ENCODE measurements at regions not wholly inside any gene's neighbourhood (a gene's known extent, or its start where the extent isn't known, plus 50 kb on each side); places are given as distances from the start of the nearest gene placed in this dataset.
A peak's percentile ranks its signal among the peaks of the same experiment; 100 is the strongest.

GRCh38 chr16:85162478-85163277 is 50.4 kb upstream of the CIBAR2 start:
- peak; percentile 26 for DNase-seq

GRCh38 chr16:85163278-85164112 is 51.2 kb upstream of the CIBAR2 start:
- no peak for DNase-seq

- no peak for DNase-seq
These were observed 52.2 kb upstream of the CIBAR2 start for GRCh38 chr16:85164431-85164830.

- no peak for DNase-seq
These were observed 52.7 kb upstream of the CIBAR2 start for GRCh38 chr16:85164838-85165516.

GRCh38 chr16:85165781-85166180 is 53.5 kb upstream of the CIBAR2 start:
- DNase-seq = no peak

GRCh38 chr16:85166281-85166680 is 54.0 kb upstream of the CIBAR2 start:
- no peak for DNase-seq

GRCh38 chr16:85166699-85167588 is 54.7 kb upstream of the CIBAR2 start:
- DNase-seq = no peak

- DNase-seq = no peak
These were observed 55.6 kb upstream of the CIBAR2 start for GRCh38 chr16:85167589-85168537.

- no peak for DNase-seq
These were observed 56.5 kb upstream of the CIBAR2 start for GRCh38 chr16:85168732-85169256.

GRCh38 chr16:85169333-85170065 is 57.2 kb upstream of the CIBAR2 start:
- DNase-seq = no peak

- DNase-seq = no peak
These were observed 57.8 kb upstream of the CIBAR2 start for GRCh38 chr16:85170066-85170491.

- peak; percentile 45 for DNase-seq
These were observed 58.3 kb upstream of the CIBAR2 start for GRCh38 chr16:85170590-85171003.

- no peak for DNase-seq
These were observed 58.9 kb upstream of the CIBAR2 start for GRCh38 chr16:85171004-85171758.

GRCh38 chr16:85171759-85172454 is 59.6 kb upstream of the CIBAR2 start:
- no peak for DNase-seq

- peak; percentile 58 for DNase-seq
These were observed 60.3 kb upstream of the CIBAR2 start for GRCh38 chr16:85172455-85173145.

GRCh38 chr16:85173146-85173980 is 61.1 kb upstream of the CIBAR2 start:
- DNase-seq = no peak

All from DMS 273 treated with DMSO at 0.1 percent for 48 hours (cell line).